Globus pallidus (tissue), 1 donor: ENCODE measurements at regions not wholly inside any gene's neighbourhood (a gene's known extent, or its start where the extent isn't known, plus 50 kb on each side); places are given as distances from the start of the nearest gene placed in this dataset.
"Not testable (repeated sequence)": the region's sequence is repeated elsewhere in the genome, so short reads cannot be mapped to it uniquely, and the experiment has no call there.

Experiments used
- DNase-seq: peaks from one replicate; pipeline ENCODE4 v3.0.0-alpha.2; 2015; ENCODE audit warnings: low spot score

- no peak for DNase-seq
Observed at GRCh38 chr12:78269620-78270019, 438.9 kb downstream of the NAV3 start.

DNA sequence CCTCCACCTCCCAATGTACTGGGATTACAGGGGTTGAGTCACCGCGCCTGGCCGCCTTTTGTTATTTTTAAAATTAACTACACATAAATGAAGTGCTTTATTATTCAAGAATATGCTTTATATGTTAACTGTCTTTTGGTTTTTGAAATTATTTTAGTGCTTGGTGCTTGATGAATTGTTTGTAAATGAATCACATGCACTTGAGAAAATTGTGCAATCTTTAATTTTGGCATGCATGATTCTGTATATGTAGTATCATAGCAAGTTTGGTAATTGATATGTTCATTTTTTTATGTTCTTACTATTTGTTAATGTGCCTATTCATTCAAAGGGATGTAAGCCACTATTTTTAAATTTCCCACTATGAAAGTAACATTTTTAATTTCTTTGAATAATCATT is 440.9 kb downstream of the NAV3 start:
- no peak for DNase-seq

- no peak for DNase-seq
Observed at GRCh38 chr12:78275886-78276285, 445.2 kb downstream of the NAV3 start.

- DNase-seq = no peak
Observed at GRCh38 chr12:78278706-78279190, 448.1 kb downstream of the NAV3 start.

DNA sequence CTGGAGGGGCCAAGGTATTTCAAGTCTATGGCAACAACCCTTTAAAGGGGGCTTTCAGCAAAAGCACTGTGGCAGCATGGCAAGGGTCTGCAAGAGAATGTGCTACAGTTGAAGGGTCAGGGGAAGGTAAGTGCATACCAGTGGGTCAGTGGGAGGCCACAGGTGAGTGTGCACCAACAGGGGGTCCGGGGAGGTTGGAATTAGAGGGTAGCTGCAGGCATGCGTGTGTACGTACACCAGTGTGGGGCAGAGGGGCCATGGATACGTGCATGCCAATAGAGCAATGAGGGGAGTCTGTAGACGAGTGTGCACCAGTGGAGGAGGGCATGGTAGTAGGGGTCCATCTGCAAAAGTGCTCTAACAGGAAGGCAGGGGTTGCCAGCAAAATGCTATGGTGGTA is 448.9 kb downstream of the NAV3 start:
- DNase-seq = no peak

GRCh38 chr12:78281102-78281501 is 450.4 kb downstream of the NAV3 start:
- not testable (repeated sequence) for DNase-seq

- no peak for DNase-seq
Observed at GRCh38 chr12:78284417-78284816, 453.7 kb downstream of the NAV3 start.

DNA sequence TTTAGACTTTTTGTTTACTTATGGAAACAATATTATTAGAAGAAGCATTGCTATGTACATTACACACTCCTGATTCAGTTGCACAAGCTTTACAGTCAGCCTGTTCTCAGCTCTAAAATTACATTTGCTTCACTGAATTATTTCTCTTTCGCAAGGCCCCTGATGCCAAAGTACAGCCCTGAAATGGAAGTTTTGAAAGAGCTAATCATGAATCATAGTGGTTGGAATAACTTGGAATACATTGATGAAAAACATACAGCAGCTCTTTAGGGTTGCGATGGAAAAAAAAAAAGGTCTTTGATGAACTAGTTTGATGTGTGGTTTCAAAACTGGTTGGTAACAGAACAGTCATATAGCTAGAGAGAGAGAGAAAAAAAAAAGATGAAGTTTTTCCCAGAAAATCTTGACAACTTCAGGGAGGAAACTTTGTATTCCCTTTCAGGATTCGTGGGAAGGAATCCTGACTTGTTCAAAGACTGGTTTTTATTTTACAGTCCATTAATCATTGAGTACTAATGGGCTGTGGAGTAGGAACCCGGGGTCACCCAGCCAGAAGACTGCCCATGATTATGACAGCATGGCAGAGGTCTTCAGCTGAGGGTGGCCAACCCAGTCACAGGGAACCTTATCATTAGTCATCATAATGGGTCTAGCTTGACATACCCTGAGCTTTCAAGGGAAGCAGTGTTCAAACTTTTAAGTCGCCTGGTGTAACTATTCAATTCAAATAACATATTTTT is 460.1 kb downstream of the NAV3 start:
- no peak for DNase-seq

DNA sequence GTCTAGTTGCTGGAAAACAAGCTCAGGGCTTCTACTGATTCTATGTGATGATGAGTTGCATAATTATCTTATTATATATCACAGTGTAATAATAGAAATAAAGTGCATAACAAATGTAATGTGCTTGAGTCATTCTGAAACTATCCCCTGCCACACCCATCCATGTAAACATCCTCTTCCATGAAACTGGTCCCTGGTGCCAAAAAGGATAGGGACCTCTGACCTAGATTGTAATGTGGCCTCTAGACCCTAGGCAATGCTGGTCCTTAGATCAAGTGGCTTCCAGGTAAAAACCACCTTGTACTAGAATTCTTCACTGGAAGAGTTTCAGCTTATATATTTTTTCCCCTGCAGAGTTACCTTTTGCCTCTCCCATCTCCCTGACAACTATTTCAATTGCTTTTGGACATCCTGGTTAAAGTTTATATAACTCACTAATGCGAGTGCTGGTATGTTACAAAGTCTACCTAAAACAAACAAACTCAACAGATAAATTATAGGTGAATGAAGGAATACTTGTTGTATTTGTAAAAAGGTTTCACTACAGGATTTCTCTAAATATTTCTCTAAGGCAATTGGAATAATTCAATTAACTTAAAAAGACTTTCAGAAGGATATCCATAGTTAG is 462.5 kb downstream of the NAV3 start:
- DNase-seq = no peak

DNA sequence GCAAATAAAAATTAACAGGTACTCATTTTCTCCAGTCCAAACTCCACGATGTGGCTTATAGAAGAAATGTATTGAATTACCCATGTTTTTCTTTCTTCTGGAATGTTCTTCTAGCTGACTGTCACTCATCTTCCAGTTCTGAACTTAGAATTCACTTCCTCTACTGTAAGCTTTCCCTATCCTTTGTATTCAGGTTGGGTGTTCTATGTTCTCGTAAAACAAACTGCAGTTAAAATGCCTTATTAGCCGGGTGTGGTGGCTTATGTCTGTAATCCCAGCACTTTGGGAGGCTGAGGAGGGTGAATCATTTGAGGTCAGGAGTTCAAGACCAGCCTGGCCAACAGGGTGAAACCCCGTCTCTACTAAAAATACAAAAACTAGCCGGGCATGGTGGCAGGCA is 470.6 kb downstream of the NAV3 start:
- not testable (repeated sequence) for DNase-seq

- DNase-seq = no peak
Observed at GRCh38 chr12:78305808-78306207, 475.1 kb downstream of the NAV3 start.

DNA sequence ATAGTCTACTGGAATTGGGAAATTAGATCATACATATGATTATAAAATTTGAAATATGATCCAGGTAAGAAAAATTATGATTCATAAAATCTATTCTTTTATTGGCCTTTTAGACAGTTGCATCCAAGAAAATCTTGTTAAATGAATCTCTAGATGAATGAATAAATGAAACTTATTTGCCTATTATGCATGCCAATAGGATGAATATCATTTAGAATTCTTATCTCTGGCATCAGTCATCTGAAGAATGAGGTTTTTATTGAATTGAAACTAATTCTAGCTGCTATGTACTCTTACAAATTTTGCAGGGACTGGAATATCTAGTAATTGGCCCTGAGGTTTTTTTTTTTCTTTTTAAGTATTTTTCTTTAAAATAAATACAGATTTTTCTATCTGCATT is 475.5 kb downstream of the NAV3 start:
- no peak for DNase-seq

GRCh38 chr12:78308701-78309100 is 478.0 kb downstream of the NAV3 start:
- DNase-seq = no peak

GRCh38 chr12:78315028-78315427 is 484.3 kb downstream of the NAV3 start:
- no peak for DNase-seq

DNA sequence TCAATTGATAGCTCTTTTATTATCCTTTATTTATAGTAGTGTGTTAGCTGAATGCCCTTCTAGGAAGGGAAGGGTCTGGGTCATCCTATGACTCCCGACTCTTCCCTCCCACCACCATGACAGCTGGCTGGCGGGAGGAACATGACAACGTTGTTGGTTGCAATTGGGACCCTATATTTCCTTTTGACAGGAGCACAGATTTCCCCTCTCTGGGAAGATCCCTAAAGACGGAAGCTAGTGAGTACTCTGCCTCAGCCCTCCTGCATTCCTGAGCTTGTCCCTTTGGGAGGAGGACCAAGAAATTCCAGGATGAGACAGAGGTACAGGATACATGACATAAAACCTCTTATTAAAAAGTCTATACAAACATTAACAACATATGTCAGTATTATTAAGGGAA is 485.4 kb downstream of the NAV3 start:
- no peak for DNase-seq

- no peak for DNase-seq
Observed at GRCh38 chr12:78316631-78317468, 486.2 kb downstream of the NAV3 start.

DNA sequence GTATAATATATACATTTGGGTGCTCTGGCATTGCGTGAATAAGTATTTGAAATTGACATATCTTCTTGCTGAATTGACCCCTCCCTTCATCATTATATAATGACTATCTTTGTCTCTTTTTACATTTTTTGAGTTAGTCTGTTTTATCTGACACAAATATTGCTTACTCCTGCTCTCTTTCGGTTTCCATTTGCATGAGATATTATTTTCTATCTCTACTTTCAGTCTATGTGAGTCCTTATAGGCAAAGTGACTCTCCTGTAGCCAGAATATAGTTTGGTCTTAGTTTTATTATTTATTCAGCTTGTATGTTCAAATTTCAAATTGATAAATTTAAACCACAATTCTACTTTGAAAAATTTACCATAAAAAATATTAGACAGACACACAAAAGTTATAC is 491.0 kb downstream of the NAV3 start:
- no peak for DNase-seq

GRCh38 chr12:78323226-78323625 is 492.5 kb downstream of the NAV3 start:
- no peak for DNase-seq

DNA sequence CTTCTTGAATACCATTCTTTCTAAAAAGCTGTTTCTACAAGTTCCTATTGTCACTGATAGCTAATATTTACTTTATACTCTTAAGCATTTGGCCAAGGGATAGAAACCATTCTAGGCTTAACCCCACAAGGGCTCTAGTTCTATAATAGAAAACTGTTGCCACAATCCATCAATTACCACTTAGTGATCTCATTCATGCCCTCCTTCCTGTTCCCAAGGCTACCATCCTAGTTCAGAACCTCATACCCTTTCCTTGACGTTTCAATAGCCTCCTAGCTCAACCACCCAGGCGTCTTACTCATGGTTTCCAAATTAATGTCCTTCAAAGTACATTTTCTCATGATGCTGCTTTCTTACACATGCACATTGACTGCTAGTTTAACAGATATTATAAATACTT is 493.5 kb downstream of the NAV3 start:
- DNase-seq = no peak

DNA sequence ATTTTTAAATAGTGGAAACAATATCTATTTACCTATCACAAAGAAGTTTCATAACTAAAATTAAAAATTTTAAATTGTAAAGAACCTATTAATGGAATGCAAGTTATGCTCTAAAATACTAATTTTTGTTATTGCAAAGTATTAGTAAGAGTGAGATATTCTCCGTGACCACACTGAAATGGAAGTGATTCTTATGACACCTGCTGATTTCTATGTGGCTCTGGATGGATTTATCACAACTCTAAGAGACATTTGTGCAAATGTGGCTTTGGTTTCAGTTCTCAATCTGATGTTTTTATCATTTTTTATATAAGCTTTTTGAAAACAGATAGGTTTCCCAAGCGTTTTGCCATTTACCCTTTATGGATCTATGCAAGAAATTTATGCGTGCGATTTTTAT is 497.8 kb downstream of the NAV3 start:
- DNase-seq = no peak

- no peak for DNase-seq
Observed at GRCh38 chr12:78330131-78330530, 499.4 kb downstream of the NAV3 start.

DNA sequence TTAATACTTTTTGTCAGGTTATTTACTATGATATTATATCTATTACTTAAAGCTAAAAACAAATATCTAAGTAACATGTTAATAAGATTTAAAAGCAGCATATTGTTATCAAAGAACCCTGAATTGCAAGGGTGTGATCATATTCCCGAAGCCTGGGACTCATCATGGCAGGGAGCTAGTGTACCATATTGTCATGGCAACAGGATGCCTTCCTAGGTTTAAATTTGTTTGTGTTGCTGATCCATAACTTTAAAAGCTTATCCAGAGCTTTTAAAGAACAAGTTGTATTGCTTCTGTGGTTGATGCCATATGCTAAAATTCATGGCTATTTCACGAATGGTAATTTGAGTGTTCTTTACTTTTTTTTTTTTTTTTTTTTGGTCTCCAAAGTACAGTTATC is 500.5 kb downstream of the NAV3 start:
- no peak for DNase-seq

DNA sequence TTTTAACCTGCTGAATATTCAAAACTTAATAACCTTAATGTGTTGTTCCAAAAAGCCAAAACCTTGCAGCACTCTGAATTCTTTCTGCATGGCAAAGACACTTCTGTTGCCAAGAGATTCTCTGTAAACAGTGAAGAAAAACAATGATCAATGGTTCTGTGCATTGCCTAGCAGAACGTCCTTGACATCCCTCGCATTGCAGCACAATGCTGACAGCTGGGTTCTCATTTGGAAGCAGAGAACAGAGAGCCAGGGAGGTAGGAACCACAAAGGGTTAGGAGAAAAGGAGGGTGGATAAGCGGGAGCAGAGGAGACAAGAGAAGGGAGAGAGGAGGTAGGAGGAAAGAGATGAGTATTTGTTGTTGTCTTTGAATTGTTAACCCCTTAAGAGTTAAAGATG is 501.1 kb downstream of the NAV3 start:
- no peak for DNase-seq
